Right lobe of liver (tissue), 6 donors: ENCODE measurements at regions not wholly inside any gene's neighbourhood (a gene's known extent, or its start where the extent isn't known, plus 50 kb on each side); places are given as distances from the start of the nearest gene placed in this dataset.

Source experiments
- ATAC-seq, 4 donors: fragments of 200-7000 bp; cut with Tn5 transposase; one replicate each; pipeline ENCODE4 v1.9.1; 2020; ENCODE audit warnings: mild to moderate bottlenecking in 4 of 4, moderate library complexity in 4 of 4
- DNase-seq, 3 donors: peaks; one replicate each; pipeline ENCODE4 v3.0.0-alpha.2; 2020
- H3K27ac ChIP-seq, 3 donors: fragments of 200-600 bp; one replicate each; pipeline ENCODE4 v1.8.0; 2022
- H3K27me3 ChIP-seq, 2 donors: fragments of 200-600 bp; one replicate each; pipeline ENCODE4 v1.8.0; 2022
- H3K36me3 ChIP-seq, 4 donors: fragments of 200-600 bp; sonication (generic) in 1 of 4; one replicate each; pipeline versions ENCODE4 v1.5.1 to v1.8.0; 2017 to 2022; ENCODE audit warnings: control low read depth in 1 of 4
- H3K4me1 ChIP-seq, 4 donors: fragments of 200-600 bp; sonication (generic) in 1 of 4; one replicate each; pipeline versions ENCODE4 v1.5.1 to v1.8.0; 2017 to 2022; ENCODE audit warnings: control low read depth in 1 of 4
- H3K4me3 ChIP-seq, 3 donors: fragments of 200-600 bp; one replicate each; pipeline ENCODE4 v1.8.0; 2022
- H3K9me3 ChIP-seq, 4 donors: fragments of 200-600 bp; sonication (generic) in 1 of 4; one replicate each; pipeline versions ENCODE4 v1.5.1 to v1.8.0; 2017 to 2022; ENCODE audit warnings: control low read depth in 1 of 4
- CTCF ChIP-seq, 4 donors: fragments of 200-600 bp in 3 of 4; fragments of 450-650 bp in 1 of 4; IDR thresholded peaks; one replicate each; pipeline versions ENCODE4 v1.5.1 to v1.8.0; 2016 to 2022; ENCODE audit warnings: antibody characterized with exemption in 4 of 4, mild to moderate bottlenecking in 2 of 4
- POLR2A ChIP-seq: fragments of 450-650 bp; IDR thresholded peaks from one replicate; pipeline ENCODE4 v1.6.1; 2017; ENCODE audit warnings: antibody characterized with exemption, mild to moderate bottlenecking
- WGBS: methylation state at CpG from one replicate; pipeline ENCODE4 v1.1.6; 2018; ENCODE audit warnings: low coverage, low lambda C conversion rate; ENCODE audit not compliant: insufficient coverage; ENCODE audit errors: missing lambda C conversion rate; 5-methylcytosine and 5-hydroxymethylcytosine counted together
- intact Hi-C, 2 donors: fragments of 100-400 bp; cut with DNase I; formaldehyde crosslinking; loops; one replicate each; pipeline versions ENCODE4 v1.11.2 to v1.14.1; 2022
- donor health status: DM: no; HTN: yes; CAD: no.
- donor health status: DM: no; HTN: no; CAD: no.
- donor health status: DM: no; HTN: no; CAD: no.
- donor health status: DM: no; HTN: yes; CAD: no.
- donor health status: DM: no; HTN: yes; CAD: no.

DNA sequence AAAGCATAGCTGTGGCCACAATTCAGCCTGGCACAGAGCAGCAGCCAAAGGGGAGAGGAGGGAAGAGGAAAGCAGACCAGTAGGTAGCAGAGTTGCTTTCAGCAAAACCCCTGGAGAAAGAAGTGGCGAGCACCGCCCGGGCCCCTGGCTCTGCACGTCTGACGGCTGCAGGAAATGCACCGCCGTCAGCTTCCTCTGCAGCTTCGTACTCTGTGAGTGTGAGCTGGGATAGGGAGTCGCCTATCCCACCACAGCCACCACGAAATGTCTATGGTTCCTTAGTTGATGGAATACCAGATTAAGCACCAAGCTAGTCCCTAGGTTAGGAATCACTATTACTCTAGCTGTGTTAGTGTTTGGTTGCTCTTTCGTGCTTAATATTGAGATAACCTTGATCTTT, 79.9 kb upstream of the NAA20 start:
- WGBS: 40% methylated on average over 7 of the region's 11 CpGs
- DNase-seq (peak in 2 of 3 donors; percentile 61 to 63), ATAC-seq (peak; percentile 51 to 67 (median 54))
- H3K9me3 ChIP-seq: no peaks in the 10 kb centered on the region
- H3K4me3 ChIP-seq: peak overlapping the region in 1 of 3 donors; percentile 22
- intact Hi-C loops: no loop called here
- H3K36me3 ChIP-seq: no peaks in the 10 kb centered on the region
- peaks cover 0 to 13% (median 2%) of the 10 kb centered on the region in 4 donors for H3K4me1 ChIP-seq
- TF ChIP-seq CTCF (IDR thresholded peaks at IDR 0.05) (no peak), POLR2A (no peak)
- no peaks in the 10 kb centered on the region for H3K27me3 ChIP-seq
- H3K27ac ChIP-seq: peak overlapping the region in 2 of 3 donors; percentile 14 to 45

- intact Hi-C loops: no loop called here
- H3K9me3 ChIP-seq: no peaks in the 10 kb centered on the region
- WGBS: 72% methylated on average over 8 of the region's 8 CpGs
- H3K4me1 ChIP-seq: peaks cover 0 to 13% (median 2%) of the 10 kb centered on the region in 4 donors
- no peak for DNase-seq
- no peaks in the 10 kb centered on the region for H3K36me3 ChIP-seq
- H3K27me3 ChIP-seq: no peaks in the 10 kb centered on the region
- TF ChIP-seq POLR2A (no peak), CTCF (IDR thresholded peaks at IDR 0.05) (no peak)
- H3K4me3 ChIP-seq: no peak overlapping the region
- ATAC-seq: no peak
- peak overlapping the region in 1 of 3 donors; percentile 14 for H3K27ac ChIP-seq
These were observed 79.3 kb upstream of the NAA20 start for GRCh38 chr20:19937651-19938420.

DNA sequence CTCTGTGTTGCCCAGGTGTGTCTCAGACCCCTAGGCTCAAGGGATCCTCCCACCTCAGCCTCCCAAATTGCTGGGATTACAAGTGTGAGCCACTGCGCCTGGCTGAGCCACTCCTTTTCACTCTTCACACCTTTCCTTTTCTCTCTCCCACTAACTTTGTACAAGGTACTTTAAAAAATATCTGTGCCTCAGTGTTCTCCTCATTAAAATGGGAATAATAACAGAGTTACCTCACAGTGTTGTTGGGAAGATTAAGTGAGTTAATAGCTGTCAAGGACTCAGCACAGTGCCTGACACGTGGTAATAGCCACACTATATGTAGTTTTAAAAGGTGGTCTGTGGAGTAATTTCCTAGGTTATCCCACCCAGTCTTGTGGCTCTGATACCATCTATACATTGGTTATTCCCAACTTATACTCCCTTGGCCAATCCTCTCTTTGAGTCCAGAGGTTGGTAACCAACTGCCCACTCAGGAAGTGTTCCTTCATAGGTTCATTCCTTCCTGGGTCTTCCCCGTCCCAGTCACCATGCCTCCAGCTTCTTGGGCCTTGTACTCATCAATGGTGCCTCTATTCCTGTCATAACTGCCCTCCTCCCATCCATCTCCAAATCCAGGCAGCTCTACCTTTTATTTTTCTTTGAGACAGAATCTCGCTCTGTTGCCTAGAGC, 78.6 kb upstream of the NAA20 start:
- ATAC-seq: no peak
- peaks cover 0 to 13% (median 2%) of the 10 kb centered on the region in 4 donors for H3K4me1 ChIP-seq
- no peaks in the 10 kb centered on the region for H3K36me3 ChIP-seq
- DNase-seq: no peak
- no peaks in the 10 kb centered on the region for H3K27me3 ChIP-seq
- no peaks in the 10 kb centered on the region for H3K9me3 ChIP-seq
- TF ChIP-seq POLR2A (no peak), CTCF (IDR thresholded peaks at IDR 0.05) (no peak)
- no peak overlapping the region for H3K27ac ChIP-seq
- intact Hi-C loops: no loop called here
- no peak overlapping the region for H3K4me3 ChIP-seq
- 76% methylated on average over 3 of the region's 4 CpGs for WGBS

GRCh38 chr20:19940988-19941460, 76.1 kb upstream of the NAA20 start:
- ATAC-seq: peak in 3 of 4 donors; percentile 5 to 26 (median 9)
- DNase-seq: no peak
- Histone ChIP-seq H3K36me3 (no peaks in the 10 kb centered on the region), H3K4me3 (no peak overlapping the region), H3K27me3 (no peaks in the 10 kb centered on the region), H3K4me1 (peaks cover 0 to 19% (median 5%) of the 10 kb centered on the region in 4 donors), H3K27ac (no peak overlapping the region), H3K9me3 (no peaks in the 10 kb centered on the region)
- TF ChIP-seq CTCF (IDR thresholded peaks at IDR 0.05) (no peak), POLR2A (no peak)
- WGBS: 69% methylated on average over 3 of the region's 4 CpGs
- intact Hi-C loops: loop anchor here in 1 of 2 donors (10.0 kb wide), 1 partner anchor 294 kb away; no protein-coding TSS in a partner anchor
